ENCODE measurements at regions not wholly inside any gene's neighbourhood (a gene's known extent, or its start where the extent isn't known, plus 50 kb on each side); places are given as distances from the start of the nearest gene placed in this dataset.

DNA sequence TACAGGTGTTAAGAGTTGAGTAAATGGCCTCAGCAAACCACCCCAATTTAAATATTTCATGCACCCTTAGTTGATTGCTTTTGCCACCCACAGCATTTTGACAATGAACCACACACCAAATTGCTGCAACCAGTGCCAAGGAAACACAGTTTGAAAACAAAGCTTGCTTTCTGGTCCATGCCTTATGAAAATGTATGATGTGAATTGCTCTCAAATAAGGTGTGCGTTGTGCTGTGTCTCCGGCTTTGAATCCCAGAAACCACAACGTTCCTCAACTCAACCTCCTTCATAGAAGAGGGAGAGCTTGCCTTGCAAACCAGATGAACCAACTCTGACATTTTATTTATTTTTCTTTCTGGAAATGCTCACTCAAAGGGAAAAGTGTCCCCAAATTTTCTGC, 762.7 kb downstream of the TLE1 start:
- POLR2A ChIA-PET (ENCODE audit: partially characterized antibody): no interaction called here
- Histone ChIP-seq H3K4ac (replicated peaks; ENCODE audit: insufficient read length, low read depth, low read length) (no peak overlapping the region), H3K9me3 (ENCODE audit: insufficient read depth in 2 of 2, low read depth in 1 of 2, low read length in 1 of 2) (no peaks in the 10 kb centered on the region), H3K4me3 (ENCODE audit: extremely low read depth in 1 of 4, insufficient read depth in 2 of 4, low read depth in 3 of 4, low read length in 4 of 4) (no peak overlapping the region), H4K8ac (ENCODE audit: extremely low read depth, insufficient read depth, low read length) (no peak overlapping the region), H4K91ac (replicated peaks; ENCODE audit: insufficient read length, low read length) (no peak overlapping the region), H2AK5ac (ENCODE audit: low read depth, low read length) (no peak overlapping the region), H3K9ac (replicated peaks in 1 of 4; ENCODE audit: extremely low read depth in 1 of 4, low read depth in 3 of 4, low read length in 3 of 4) (no peak overlapping the region), H4K20me1 (replicated peaks in 1 of 2; ENCODE audit: control insufficient read depth in 1 of 2, insufficient read depth in 2 of 2, low read length in 2 of 2) (no peaks in the 10 kb centered on the region), H3K27me3 (replicated peaks in 1 of 4; ENCODE audit: control insufficient read depth in 3 of 4, extremely low read depth in 1 of 4, insufficient read depth in 3 of 4, low read length in 3 of 4) (no peaks in the 10 kb centered on the region), H2BK20ac (ENCODE audit: low read length) (no peak overlapping the region), H3K18ac (ENCODE audit: extremely low read depth, low read length) (no peak overlapping the region), H2AFZ (ENCODE audit: low read length) (no peak overlapping the region), H3K56ac (replicated peaks; ENCODE audit: insufficient read length, low read depth, low read length) (no peak overlapping the region), H3K79me2 (ENCODE audit: control insufficient read depth in 1 of 2, insufficient read depth in 2 of 2, low read length in 2 of 2) (no peaks in the 10 kb centered on the region), H3K36me3 (ENCODE audit: control insufficient read depth in 2 of 4, insufficient read depth in 4 of 4, low read length in 3 of 4) (no peaks in the 10 kb centered on the region), H3K23ac (ENCODE audit: insufficient read length) (no peak overlapping the region), H2BK5ac (ENCODE audit: low read depth, low read length) (no peak overlapping the region), H3K4me1 (replicated peaks in 1 of 4; ENCODE audit: control insufficient read depth in 3 of 4, insufficient read depth in 4 of 4, low read length in 3 of 4) (no peaks in the 10 kb centered on the region), H3K14ac (ENCODE audit: insufficient read length) (no peak overlapping the region), H3K27ac (ENCODE audit: low read depth, low read length) (no peak overlapping the region), H4K5ac (ENCODE audit: insufficient read length, low read depth, low read length) (no peak overlapping the region), H2BK120ac (replicated peaks; ENCODE audit: low read depth, low read length) (no peak overlapping the region), H3K23me2 (ENCODE audit: low read depth, low read length) (no peaks in the 10 kb centered on the region), H2BK15ac (ENCODE audit: low read length) (no peak overlapping the region), H3K4me2 (ENCODE audit: insufficient read depth in 1 of 2, low read depth in 2 of 2, low read length in 2 of 2) (no peak overlapping the region), H3K79me1 (ENCODE audit: low read depth, low read length) (no peaks in the 10 kb centered on the region), H2BK12ac (ENCODE audit: low read depth, low read length) (no peak overlapping the region)
- FAIRE-seq: no peak
- 93% methylated on average over 3 of the region's 3 CpGs; no CpG with 5 or more reads in 1 of the 2 experiments for WGBS, 2 experiments (ENCODE audit: extremely low coverage in 1 of 2, insufficient coverage in 1 of 2, insufficient read length in 1 of 2, insufficient replicate concordance in 2 of 2, low coverage in 1 of 2, low lambda C conversion rate in 2 of 2, missing lambda C conversion rate in 1 of 2)
- CTCF ChIA-PET (ENCODE audit: partially characterized antibody): no interaction called here
- no peak for DNase-seq (ENCODE audit: low read depth in 1 of 2, low spot score in 2 of 2)
- TF ChIP-seq CBX5 (IDR thresholded peaks at IDR 0.05; ENCODE audit: low read depth, low read length): no peak
- TF ChIP-seq, protein P1, sequence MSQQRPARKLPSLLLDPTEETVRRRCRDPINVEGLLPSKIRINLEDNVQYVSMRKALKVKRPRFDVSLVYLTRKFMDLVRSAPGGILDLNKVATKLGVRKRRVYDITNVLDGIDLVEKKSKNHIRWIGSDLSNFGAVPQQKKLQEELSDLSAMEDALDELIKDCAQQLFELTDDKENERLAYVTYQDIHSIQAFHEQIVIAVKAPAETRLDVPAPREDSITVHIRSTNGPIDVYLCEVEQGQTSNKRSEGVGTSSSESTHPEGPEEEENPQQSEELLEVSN (IDR thresholded peaks at IDR 0.05): no peak
- TF ChIP-seq, protein P2, sequence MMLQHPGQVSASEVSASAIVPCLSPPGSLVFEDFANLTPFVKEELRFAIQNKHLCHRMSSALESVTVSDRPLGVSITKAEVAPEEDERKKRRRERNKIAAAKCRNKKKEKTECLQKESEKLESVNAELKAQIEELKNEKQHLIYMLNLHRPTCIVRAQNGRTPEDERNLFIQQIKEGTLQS (IDR thresholded peaks at IDR 0.05; ENCODE audit: insufficient read depth, low read depth, low read length): no peak
- TF ChIP-seq SIN3A (conservative IDR thresholded peaks at IDR 0.05 in 1 of 2, IDR thresholded peaks at IDR 0.05 in 1 of 2; ENCODE audit: low read depth in 1 of 2, low read length in 2 of 2): no peak
- TF ChIP-seq JUN (IDR thresholded peaks at IDR 0.05; ENCODE audit: low read depth, low read length): no peak
- no peak for TF ChIP-seq POU5F1 (IDR thresholded peaks at IDR 0.05; ENCODE audit: low read depth, low read length)
- TF ChIP-seq, protein P3, sequence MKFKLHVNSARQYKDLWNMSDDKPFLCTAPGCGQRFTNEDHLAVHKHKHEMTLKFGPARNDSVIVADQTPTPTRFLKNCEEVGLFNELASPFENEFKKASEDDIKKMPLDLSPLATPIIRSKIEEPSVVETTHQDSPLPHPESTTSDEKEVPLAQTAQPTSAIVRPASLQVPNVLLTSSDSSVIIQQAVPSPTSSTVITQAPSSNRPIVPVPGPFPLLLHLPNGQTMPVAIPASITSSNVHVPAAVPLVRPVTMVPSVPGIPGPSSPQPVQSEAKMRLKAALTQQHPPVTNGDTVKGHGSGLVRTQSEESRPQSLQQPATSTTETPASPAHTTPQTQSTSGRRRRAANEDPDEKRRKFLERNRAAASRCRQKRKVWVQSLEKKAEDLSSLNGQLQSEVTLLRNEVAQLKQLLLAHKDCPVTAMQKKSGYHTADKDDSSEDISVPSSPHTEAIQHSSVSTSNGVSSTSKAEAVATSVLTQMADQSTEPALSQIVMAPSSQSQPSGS (IDR thresholded peaks at IDR 0.05; ENCODE audit: low read length): no peak
- no peak for TF ChIP-seq POLR2AphosphoS5 (IDR thresholded peaks at IDR 0.05; ENCODE audit: low read depth, low read length)
- TF ChIP-seq FOSL1 (IDR thresholded peaks at IDR 0.05; ENCODE audit: insufficient read depth, low read depth, low read length): no peak
- no peak for TF ChIP-seq RFX5 (IDR thresholded peaks at IDR 0.05; ENCODE audit: borderline replicate concordance, low read depth, low read length)
- TF ChIP-seq EZH2 (IDR thresholded peaks at IDR 0.05; ENCODE audit: low read depth, low read length, severe bottlenecking): no peak
- TF ChIP-seq NANOG (IDR thresholded peaks at IDR 0.05; ENCODE audit: insufficient read depth, low read depth, low read length, poor library complexity, severe bottlenecking): no peak
